GM19455 (cell line): ENCODE measurements at regions not wholly inside any gene's neighbourhood (a gene's known extent, or its start where the extent isn't known, plus 50 kb on each side); places are given as distances from the start of the nearest gene placed in this dataset.
"Not testable (repeated sequence)": the region's sequence is repeated elsewhere in the genome, so short reads cannot be mapped to it uniquely, and the experiment has no call there.

Experiments
- ATAC-seq: cut with Tn5 transposase; IDR thresholded peaks from one replicate; pipeline ENCODE4 v1.9.1; 2021; ENCODE audit not compliant: unreplicated experiment

- no peak for ATAC-seq
These were observed 50.8 kb upstream of the MBOAT1 start for GRCh38 chr6:20263059-20263458.

- ATAC-seq: no peak
These were observed 53.6 kb upstream of the MBOAT1 start for GRCh38 chr6:20265842-20266241.

- ATAC-seq: no peak
These were observed 54.8 kb upstream of the MBOAT1 start for GRCh38 chr6:20266851-20267608.

GRCh38 chr6:20269181-20269580, 56.9 kb upstream of the MBOAT1 start:
- no peak for ATAC-seq

- ATAC-seq: no peak
These were observed 59.5 kb upstream of the MBOAT1 start for GRCh38 chr6:20271818-20272217.

- ATAC-seq: no peak
These were observed 61.9 kb upstream of the MBOAT1 start for GRCh38 chr6:20274137-20274536.

GRCh38 chr6:20275837-20276236, 63.6 kb upstream of the MBOAT1 start:
- ATAC-seq: not testable (repeated sequence)

GRCh38 chr6:20277724-20278123, 65.5 kb upstream of the MBOAT1 start:
- not testable (repeated sequence) for ATAC-seq

GRCh38 chr6:20279051-20279450, 66.8 kb upstream of the MBOAT1 start:
- ATAC-seq: no peak

GRCh38 chr6:20279608-20280287, 67.5 kb upstream of the MBOAT1 start:
- no peak for ATAC-seq

GRCh38 chr6:20280288-20280621, 68.0 kb upstream of the MBOAT1 start:
- ATAC-seq: no peak

GRCh38 chr6:20284672-20285071, 72.4 kb upstream of the MBOAT1 start:
- no peak for ATAC-seq

GRCh38 chr6:20286968-20287565, 74.8 kb upstream of the MBOAT1 start:
- ATAC-seq: no peak

GRCh38 chr6:20291764-20292580, 79.7 kb upstream of the MBOAT1 start:
- ATAC-seq: peak; percentile 92

- no peak for ATAC-seq
These were observed 80.6 kb upstream of the MBOAT1 start for GRCh38 chr6:20292905-20293304.

- ATAC-seq: no peak
These were observed 89.0 kb upstream of the MBOAT1 start for GRCh38 chr6:20301256-20301655.

- ATAC-seq: no peak
These were observed 89.9 kb upstream of the MBOAT1 start for GRCh38 chr6:20302168-20302567.

GRCh38 chr6:20302702-20303251, 90.5 kb upstream of the MBOAT1 start:
- no peak for ATAC-seq

GRCh38 chr6:20306491-20306890, 94.2 kb upstream of the MBOAT1 start:
- ATAC-seq: no peak

GRCh38 chr6:20309186-20309585, 92.5 kb upstream of the E2F3 start:
- no peak for ATAC-seq

GRCh38 chr6:20310185-20310584, 91.5 kb upstream of the E2F3 start:
- no peak for ATAC-seq
